NCI-H1694 treated with DMSO at 0.1 percent for 48 hours (cell line): ENCODE measurements at regions not wholly inside any gene's neighbourhood (a gene's known extent, or its start where the extent isn't known, plus 50 kb on each side); places are given as distances from the start of the nearest gene placed in this dataset.

ENCODE experiments used
- DNase-seq: peaks from one replicate; lab custom pipeline; 2025; lab: John Stamatoyannopoulos, UW

GRCh38 chr12:107525063-107525718 is 160.4 kb upstream of the PWP1 start:
- DNase-seq: no peak

GRCh38 chr12:107525719-107526554 is 159.7 kb upstream of the PWP1 start:
- no peak for DNase-seq

DNA sequence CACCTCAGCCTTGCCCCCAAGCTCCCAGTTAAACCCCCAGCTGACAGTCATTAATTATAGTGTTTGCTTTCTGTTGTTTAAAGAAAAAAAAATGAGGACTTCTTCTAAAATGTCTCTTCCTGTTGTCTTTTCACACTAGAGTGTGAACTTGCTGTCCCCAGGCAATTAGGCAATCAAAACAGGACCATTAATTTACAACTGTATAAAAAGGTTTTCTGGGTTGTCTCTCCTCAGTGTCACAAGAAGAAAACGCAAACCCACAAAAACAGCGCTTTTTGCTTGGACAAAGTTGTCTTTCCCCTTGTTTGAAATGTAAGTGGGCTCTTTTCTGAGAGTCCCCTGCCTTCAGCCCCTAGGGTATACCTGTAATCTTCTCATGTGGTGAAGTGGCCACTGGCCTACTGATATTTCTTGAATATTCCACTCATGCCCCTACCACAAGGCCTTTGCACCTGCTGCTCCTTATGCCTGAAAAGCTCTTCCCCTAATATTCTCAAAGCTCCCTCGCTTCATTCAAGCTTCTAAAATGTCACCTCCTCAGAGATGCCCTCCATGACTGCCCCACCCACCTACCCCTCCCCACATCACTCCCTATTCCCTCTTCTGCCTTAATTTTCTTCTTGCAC is 158.9 kb upstream of the PWP1 start:
- no peak for DNase-seq

GRCh38 chr12:107528731-107529365 is 156.8 kb upstream of the PWP1 start:
- DNase-seq: no peak

DNA sequence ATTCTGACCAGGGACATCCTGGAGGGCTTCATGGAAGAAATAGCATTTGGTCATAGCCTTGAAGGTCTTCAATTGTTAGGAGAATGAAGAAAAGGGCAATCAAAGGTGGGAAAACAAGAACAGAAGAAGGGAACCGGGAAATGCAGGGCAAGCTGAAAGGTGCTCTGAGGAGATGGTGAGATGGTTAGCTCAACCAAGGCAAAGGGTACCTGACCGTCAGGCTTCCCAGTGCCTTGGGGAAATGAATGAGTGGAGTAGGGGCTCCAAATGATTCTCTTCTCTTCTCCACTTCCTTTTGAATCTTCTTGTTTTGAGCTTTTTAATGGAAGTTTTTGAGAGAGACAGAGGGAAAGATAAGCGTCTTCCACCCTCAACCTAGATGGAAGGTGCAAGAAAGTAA is 155.6 kb upstream of the PWP1 start:
- no peak for DNase-seq

- DNase-seq: no peak
Observed at GRCh38 chr12:107530701-107531100, 154.9 kb upstream of the PWP1 start.

- no peak for DNase-seq
Observed at GRCh38 chr12:107533218-107533617, 152.4 kb upstream of the PWP1 start.

GRCh38 chr12:107536613-107537012 is 149.0 kb upstream of the PWP1 start:
- DNase-seq: no peak

GRCh38 chr12:107537464-107538119 is 148.0 kb upstream of the PWP1 start:
- no peak for DNase-seq

DNA sequence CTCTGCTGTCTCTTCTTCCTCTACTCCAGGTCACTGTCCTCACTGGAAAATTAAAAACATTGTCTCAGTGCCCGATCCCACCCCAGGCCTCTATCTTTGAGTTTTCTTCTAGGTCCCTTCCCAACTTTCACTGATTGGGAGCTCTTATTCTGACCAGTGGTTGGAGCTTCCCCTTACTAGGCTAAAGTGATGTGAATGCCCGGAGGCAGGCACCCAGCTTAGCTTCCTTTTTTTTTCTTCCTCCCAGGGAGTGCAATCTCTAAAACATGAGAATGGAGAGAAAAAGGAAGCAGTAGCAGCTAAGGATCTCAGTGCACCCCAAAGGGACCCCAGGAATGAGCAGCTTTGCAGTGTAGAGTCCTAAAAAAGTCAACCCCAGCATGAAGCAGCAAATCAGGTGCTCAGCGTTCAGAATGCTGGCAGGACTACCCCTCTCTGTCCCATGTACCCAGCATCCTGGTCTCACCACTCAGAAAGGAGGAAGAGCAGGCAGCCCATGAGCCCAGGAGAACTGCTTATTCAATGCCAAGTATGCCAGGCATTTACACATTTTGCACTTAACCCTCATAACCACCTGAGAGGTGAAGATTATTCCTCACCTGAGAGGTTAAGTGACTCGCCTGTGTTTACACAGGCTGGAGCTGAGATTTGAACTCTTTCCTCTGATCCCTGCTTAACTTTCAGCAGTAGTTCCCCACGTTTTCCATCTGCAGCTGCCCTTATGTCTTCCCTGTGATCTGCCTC is 146.2 kb upstream of the PWP1 start:
- no peak for DNase-seq

- no peak for DNase-seq
Observed at GRCh38 chr12:107541001-107541705, 144.4 kb upstream of the PWP1 start.

GRCh38 chr12:107543416-107543815 is 142.2 kb upstream of the PWP1 start:
- DNase-seq: no peak

- DNase-seq: no peak
Observed at GRCh38 chr12:107543841-107544240, 141.8 kb upstream of the PWP1 start.

GRCh38 chr12:107544937-107545336 is 140.7 kb upstream of the PWP1 start:
- no peak for DNase-seq

GRCh38 chr12:107545737-107546353 is 139.8 kb upstream of the PWP1 start:
- no peak for DNase-seq

GRCh38 chr12:107547389-107547788 is 138.2 kb upstream of the PWP1 start:
- no peak for DNase-seq

GRCh38 chr12:107549651-107550480 is 135.7 kb upstream of the PWP1 start:
- DNase-seq: no peak

DNA sequence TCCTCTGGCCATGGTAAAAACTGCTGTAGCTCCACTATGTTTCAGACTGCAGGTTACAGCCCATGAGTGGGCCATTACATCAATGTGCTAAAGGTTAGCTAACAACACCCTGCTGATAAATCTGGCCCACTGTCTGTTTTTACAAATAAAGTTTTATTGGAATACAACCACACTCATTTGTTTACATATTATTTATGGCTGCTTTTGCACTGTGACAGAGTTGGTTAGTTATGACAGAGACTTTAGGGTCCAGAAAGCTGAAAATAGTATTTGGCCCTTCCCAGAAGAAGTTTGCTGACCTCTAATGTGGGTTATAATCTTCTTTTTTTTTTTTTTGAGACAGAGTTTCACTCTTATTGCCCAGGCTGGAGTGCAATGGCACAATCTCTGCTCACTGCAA is 134.2 kb upstream of the PWP1 start:
- no peak for DNase-seq

DNA sequence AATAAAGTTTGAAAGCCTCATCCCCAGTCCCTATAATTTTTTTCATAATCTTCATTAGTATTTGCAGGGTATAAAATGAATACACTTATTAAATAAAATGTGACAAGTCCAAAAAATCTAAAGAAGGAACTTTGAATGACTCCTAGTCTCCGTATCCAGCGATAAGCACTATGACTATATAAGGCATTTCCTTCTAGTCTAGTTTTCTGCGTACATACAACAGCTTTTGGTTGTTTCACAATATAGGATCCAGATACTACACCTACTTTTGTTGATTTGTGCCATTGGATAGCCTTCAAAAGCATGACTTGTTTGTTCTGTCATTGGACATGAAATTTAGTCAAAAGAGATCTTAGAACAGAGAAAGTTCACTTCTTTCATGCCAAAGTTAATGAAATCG is 133.3 kb upstream of the PWP1 start:
- DNase-seq: no peak
